BE2C (cell line): ENCODE measurements at regions not wholly inside any gene's neighbourhood (a gene's known extent, or its start where the extent isn't known, plus 50 kb on each side); places are given as distances from the start of the nearest gene placed in this dataset.
"Not testable (repeated sequence)": the region's sequence is repeated elsewhere in the genome, so short reads cannot be mapped to it uniquely, and the experiment has no call there.

Source experiments
- DNase-seq: peaks from one replicate; pipeline ENCODE4 v3.0.0-alpha.2; 2020
- H3K27me3 ChIP-seq: fragments of 250-450 bp; sonication (Bioruptor Pico); 2 replicates; pipeline ENCODE4 v1.5.1; 2020; ENCODE audit warnings: mild to moderate bottlenecking
- H3K36me3 ChIP-seq: fragments of 250-450 bp; sonication (Bioruptor Pico); 2 replicates; pipeline ENCODE4 v1.5.1; 2020; ENCODE audit warnings: mild to moderate bottlenecking
- H3K4me1 ChIP-seq: fragments of 250-450 bp; sonication (Bioruptor Pico); 2 replicates; pipeline ENCODE4 v1.5.1; 2020
- H3K4me3 ChIP-seq: 2 replicates; pipeline ENCODE4 v1.5.1; 2011; ENCODE audit warnings: low read depth, low read length
- H3K9me3 ChIP-seq: fragments of 250-450 bp; sonication (Bioruptor Pico); 2 replicates; pipeline ENCODE4 v1.5.1; 2020
- CTCF ChIP-seq: IDR thresholded peaks from 2 replicates; pipeline ENCODE4 v1.5.1; 2012; ENCODE audit warnings: mild to moderate bottlenecking, low read depth, low read length

DNA sequence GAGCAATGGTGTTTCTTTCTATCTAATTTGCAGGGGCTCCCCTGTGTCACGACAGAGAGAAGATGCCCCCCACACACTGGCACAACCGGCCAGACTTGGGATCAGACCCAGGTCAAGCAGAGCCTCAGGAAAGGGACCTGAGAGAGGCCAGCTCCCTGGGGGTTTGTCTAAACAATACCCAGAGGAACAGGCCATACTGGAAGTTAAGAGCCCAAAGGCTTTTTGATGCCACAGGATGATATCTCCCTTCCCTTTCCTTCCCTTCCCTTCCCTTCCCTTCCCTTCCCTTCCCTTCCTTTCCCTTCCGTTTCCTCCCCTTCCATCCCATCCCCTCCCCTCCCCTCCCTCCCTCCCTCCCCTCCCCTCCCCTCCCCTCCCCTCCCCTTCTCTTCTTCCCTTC, 139.2 kb downstream of the ARL4C start:
- H3K36me3 ChIP-seq, result no peaks in the 10 kb centered on the region
- peaks cover 6% of the 10 kb centered on the region; the same call in 1 of the 2 replicates for H3K4me1 ChIP-seq
- no peak for DNase-seq
- H3K4me3 ChIP-seq, result no peak overlapping the region
- H3K27me3 ChIP-seq, result no peaks in the 10 kb centered on the region
- no peaks in the 10 kb centered on the region for H3K9me3 ChIP-seq
- no peak for TF ChIP-seq CTCF

DNA sequence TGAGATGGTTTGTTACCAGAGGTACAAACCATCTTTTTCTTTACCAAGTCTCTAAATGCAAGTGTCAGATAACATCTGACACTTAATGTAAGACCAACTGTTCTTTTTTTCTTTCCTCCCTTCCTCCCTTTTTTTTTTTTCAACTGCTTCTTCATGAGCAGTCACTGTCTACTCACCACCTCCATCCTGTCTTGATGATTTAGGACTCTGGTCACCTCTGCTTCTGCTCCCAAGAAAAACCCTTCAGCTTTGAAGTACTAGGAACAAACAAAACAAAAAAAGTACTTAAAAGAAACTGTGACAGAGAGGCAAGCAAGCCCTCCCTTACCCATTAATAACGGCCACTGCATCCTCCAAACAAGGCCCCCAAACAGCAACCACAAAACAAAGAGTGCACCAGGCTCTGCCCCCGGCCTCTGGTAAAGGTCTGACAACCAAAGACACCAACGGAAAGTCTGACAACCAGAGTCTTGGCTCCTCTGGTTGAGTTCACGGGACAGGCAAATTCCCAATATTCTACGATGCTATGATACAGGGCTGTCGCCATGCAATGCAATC, 141.0 kb downstream of the ARL4C start:
- no peak for TF ChIP-seq CTCF
- no peaks in the 10 kb centered on the region for H3K27me3 ChIP-seq
- no peak for DNase-seq
- no peaks in the 10 kb centered on the region for H3K36me3 ChIP-seq
- H3K4me3 ChIP-seq, result no peak overlapping the region
- no peaks in the 10 kb centered on the region for H3K9me3 ChIP-seq
- peaks cover 6% of the 10 kb centered on the region; the same call in 1 of the 2 replicates for H3K4me1 ChIP-seq

GRCh38 chr2:234355021-234355720, 141.7 kb downstream of the ARL4C start:
- no peak overlapping the region for H3K4me3 ChIP-seq
- no peak for TF ChIP-seq CTCF
- H3K36me3 ChIP-seq, result no peaks in the 10 kb centered on the region
- peaks cover 6% of the 10 kb centered on the region; the same call in 1 of the 2 replicates for H3K4me1 ChIP-seq
- H3K9me3 ChIP-seq, result no peaks in the 10 kb centered on the region
- no peaks in the 10 kb centered on the region for H3K27me3 ChIP-seq
- no peak for DNase-seq

DNA sequence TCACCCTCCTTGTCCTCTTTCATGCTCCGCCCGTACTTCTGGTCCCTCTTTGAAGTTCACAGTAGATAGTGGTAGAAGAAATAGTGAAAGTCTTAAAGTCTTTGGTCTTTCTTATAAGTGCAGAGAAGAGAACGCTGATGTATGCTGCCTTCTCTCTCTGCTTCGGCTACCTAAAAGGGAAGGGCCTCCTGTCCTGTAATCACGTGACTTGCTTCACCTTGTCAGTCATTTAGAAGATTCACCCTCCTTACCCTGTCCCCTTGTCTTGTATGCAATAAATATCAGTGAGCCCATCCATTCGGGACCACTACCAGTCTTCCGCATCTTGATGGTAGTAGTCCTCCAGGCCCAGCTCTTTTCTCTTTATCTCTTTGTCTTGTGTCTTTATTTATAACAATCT, 144.6 kb downstream of the ARL4C start:
- H3K4me3 ChIP-seq, result no peak overlapping the region
- no peaks in the 10 kb centered on the region for H3K36me3 ChIP-seq
- no peak for TF ChIP-seq CTCF
- H3K27me3 ChIP-seq, result no peaks in the 10 kb centered on the region
- DNase-seq, result no peak
- H3K4me1 ChIP-seq, result peaks cover 6% of the 10 kb centered on the region; the same call in 1 of the 2 replicates
- no peaks in the 10 kb centered on the region for H3K9me3 ChIP-seq

DNA sequence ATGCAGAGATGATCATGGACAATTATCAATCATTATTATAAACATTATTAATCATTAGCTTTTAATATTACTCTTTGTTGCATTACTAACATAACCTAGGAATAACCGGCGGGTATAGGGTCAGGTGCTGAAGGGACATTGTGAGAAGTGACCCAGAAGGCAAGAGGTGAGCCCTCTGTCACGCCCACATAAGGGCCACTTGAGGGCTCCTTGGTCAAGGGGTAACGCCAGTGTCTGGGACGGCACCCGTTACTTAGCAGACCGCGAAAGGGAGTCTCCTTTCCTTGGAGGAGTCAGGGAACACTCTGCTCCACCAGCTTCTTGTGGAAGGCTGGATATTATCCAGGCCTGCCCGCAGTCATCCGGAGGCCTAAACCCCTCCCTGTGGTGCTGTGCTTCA, 145.0 kb downstream of the ARL4C start:
- not testable (repeated sequence) for H3K27me3 ChIP-seq, H3K4me1 ChIP-seq, H3K9me3 ChIP-seq, H3K4me3 ChIP-seq, DNase-seq, H3K36me3 ChIP-seq

DNA sequence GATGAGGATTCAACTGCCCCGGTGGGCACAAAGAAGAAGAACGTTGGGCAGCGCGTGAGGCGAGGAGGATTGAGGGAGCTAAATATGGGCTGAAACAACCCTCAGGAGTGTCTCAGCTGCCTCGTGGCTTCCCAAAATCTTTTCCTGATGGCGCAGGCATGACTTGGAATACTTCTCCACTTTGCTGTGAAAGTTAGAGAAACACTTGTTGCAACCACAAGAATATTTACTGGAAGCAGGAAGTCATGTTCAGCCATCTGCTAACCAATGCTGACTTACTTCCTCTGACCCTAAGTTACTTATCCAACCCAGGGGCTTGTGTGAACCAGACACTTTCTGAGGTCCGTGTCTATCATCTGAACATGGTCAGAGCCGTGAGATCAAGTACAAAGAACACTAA, 148.8 kb downstream of the ARL4C start:
- Histone ChIP-seq H3K4me1 (no peaks in the 10 kb centered on the region), H3K9me3 (no peaks in the 10 kb centered on the region), H3K36me3 (no peaks in the 10 kb centered on the region), H3K4me3 (no peak overlapping the region), H3K27me3 (no peaks in the 10 kb centered on the region)
- TF ChIP-seq CTCF, result no peak
- no peak for DNase-seq
